NT2/D1 (cell line): ENCODE measurements at regions not wholly inside any gene's neighbourhood (a gene's known extent, or its start where the extent isn't known, plus 50 kb on each side); places are given as distances from the start of the nearest gene placed in this dataset.

Experiments used
- SUZ12 ChIP-seq: IDR thresholded peaks from 2 replicates; pipeline ENCODE4 v1.6.1; 2011; ENCODE audit not compliant: insufficient read length, insufficient read depth; ENCODE audit errors: extremely low read depth
- YY1 ChIP-seq: IDR thresholded peaks from 2 replicates; pipeline ENCODE4 v1.6.1; 2011; ENCODE audit not compliant: insufficient read length, insufficient read depth
- ZNF274 ChIP-seq: IDR thresholded peaks from 2 replicates; pipeline ENCODE4 v1.6.1; 2011; ENCODE audit warnings: mild to moderate bottlenecking, low read depth, low read length

DNA sequence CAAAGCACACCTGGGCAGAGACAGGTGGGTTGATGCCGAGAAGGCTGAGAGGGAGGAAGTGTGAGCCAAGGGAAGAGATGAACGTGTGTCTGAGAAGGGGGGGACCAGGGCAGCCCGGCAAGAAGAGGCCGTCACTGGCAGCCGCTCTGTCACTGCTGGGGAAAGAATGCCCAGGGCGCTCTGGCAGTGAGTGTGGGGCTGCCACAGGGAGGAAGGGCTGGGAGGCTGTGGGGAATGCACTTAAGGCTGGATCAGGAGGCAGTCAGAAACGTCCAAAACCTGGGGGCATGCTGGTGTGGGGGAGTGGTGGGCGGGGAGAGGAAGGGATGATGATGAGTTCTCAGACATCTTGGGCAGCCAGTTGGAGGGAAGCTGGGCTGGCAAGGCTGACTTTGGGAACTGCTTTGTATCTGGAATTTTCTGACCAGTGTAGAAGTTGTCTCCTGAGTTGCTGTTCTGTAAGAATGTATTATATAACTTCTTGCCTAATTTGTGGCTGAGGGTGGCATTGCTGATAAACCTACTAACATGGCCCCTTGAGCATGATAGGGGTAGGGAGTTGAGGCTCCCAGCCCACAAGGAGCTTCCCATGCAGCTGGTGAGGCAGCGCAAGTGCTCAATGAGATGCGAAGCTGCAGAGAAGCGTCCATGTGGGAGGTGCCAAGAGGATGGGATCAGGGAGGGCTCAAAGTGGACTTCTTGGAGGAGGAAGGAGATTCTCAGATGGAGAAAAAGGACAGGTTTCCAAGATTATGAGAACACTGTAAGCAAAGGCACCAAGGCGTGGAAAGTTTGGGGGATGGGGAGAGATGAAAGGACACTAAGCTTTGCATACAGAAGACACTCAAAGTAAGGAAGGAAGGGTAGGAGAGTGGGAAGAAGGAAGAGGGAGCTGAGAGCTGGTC is 185.1 kb upstream of the HAAO start:
- no peak for TF ChIP-seq ZNF274
- TF ChIP-seq YY1, result no peak
- TF ChIP-seq SUZ12, result no peak
